GM19395 (cell line): ENCODE measurements at regions not wholly inside any gene's neighbourhood (a gene's known extent, or its start where the extent isn't known, plus 50 kb on each side); places are given as distances from the start of the nearest gene placed in this dataset.

Experiments used
- ATAC-seq: cut with Tn5 transposase; IDR thresholded peaks from one replicate; pipeline ENCODE4 v1.9.1; 2021; ENCODE audit warnings: mild to moderate bottlenecking, moderate library complexity; ENCODE audit not compliant: unreplicated experiment

DNA sequence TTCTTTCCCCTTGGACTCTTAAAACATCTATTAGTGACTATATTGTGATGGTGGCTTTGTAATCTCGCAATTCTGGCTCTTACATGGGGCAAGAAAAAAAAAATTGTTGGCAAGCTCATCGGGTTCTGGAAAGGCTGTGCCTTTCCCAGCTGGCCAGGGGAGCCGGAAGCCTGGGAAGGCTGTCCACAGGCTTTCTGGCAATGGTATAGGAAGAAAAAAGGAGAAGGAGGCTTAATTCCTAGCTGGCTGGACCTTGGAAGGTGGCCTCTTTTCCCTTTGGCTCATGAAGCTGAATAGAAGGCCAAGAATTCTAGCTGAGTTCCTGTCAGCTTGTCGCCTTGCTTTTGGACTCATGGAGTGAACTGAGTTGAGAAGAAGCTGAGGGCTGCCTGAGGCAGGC lies 243.5 kb upstream of the SEMA6D start:
- no peak for ATAC-seq

DNA sequence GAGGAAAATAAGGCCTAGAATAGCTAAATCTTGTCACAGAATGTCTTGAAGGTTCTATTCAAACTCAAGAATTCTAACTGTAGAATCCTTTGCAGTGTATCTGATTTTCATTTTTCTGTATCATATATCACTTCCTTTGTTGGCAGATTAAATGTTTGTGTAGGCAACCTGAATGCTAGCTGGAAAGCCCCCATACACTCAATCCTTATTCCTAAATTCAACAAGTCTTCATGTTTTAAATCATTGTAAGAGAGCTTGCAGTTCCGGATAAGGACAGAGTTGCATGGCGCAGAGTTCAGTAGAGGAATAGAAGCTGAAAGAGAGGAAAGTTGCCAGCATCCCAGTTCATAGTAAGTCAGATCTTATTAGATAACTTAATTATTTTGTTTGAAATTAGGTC lies 242.0 kb upstream of the SEMA6D start:
- ATAC-seq: no peak

DNA sequence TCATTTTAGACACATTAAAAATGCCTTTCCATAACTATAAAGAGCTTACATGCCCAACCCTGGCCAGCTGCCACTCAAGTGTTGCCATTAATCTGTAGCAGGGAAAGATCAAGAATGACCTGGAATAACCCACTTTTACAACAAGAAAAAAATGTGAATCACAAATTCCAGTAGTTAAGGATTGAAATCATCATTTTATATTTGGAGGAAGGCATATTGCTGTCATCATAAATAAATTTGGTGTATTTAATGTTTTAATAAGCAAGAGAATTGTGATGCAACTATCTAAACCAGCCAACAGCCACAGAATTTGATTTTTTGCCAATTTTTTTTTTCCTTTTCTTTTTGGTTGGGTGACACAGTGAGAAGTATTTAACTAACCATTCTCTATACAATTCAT lies 240.0 kb upstream of the SEMA6D start:
- no peak for ATAC-seq

DNA sequence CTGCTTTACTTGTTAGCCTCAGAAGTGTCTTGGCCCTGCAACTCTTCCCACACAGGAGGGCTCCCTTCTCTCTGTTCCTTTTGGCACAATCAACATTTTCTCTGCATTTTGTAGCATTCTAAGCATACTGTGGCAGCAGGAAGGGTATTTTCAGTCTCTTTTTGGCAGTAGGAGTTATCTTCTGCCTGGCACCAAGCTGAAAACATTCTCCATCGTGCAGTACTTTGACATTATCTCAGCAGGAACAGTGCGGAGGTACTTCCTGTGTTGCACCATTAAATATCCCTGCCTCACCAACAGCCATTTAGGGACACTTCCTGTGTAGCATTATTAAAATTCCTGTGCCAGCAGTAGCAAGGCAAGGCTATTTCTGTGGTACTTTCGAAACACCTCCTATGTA lies 233.2 kb upstream of the SEMA6D start:
- ATAC-seq: no peak

DNA sequence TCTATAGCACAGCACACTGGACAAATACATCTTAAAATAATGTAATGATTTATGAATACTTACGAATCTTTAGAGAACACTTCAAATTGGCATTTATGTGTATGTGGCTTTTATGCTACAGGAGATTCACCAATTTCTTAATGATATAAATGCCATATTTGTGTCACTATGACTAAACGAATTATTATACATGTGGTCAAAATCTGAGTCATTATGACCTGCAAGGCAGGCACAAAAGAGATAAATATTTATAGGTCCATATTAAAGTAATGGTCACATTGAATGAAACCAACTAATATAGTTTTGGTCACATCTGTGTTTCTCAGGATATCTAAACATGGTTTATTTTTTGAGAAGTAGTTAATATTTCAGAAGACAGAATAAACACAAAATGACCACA lies 232.3 kb upstream of the SEMA6D start:
- no peak for ATAC-seq

DNA sequence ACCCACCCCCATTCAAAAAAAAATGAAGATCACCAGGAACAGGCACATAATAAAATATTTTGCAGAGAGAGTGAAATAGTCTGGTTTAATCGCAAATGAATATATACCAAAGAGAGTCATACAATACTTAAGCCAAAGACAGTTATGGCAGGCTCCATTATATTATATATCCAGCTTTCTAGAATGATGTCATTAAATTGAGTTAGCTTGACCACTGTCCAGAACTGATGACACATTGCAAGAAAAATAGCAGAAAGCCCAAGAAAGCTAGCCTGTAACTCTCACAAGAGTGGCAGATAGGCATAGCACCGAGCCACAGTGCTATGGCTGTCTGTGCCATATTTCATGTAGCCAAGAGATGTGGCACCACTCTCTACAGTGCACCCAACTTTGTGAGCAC lies 231.9 kb upstream of the SEMA6D start:
- ATAC-seq: no peak

DNA sequence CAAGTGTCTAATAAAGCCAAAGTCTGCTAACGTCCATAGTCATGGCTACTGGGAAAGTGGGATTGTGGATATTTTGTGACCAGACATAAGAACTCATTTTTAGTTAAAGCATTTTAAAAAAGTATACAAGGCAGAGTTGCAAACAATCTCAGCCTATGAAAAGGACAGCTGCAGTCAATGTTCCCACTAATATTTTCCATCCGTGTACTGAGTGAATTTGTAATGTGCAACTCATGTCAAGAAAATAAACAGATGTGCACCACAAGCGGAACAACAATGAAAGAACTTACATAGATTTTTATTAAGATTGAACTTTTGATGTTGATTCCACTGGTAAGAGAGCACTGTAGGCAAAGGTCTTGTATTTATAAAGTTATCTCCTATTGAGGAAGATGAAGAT lies 231.3 kb upstream of the SEMA6D start:
- ATAC-seq: no peak

DNA sequence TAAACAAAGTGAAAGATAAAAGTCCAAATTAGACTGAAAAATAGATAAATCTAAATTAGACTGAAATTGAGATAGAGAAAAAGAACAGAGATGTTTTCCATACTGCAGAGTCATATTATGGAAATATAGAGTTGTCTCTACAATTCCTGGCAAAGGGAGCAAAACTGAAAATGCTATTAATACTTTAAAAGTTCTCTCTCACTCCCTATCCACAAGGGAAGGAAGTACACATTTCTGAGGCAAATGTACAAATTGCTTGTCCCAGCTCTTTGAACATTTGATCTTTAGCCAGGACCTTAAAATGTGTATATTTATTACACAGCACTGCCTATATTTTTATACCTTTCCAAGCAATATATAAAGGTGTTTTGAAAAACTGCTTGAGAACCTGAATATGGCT lies 225.1 kb upstream of the SEMA6D start:
- no peak for ATAC-seq

DNA sequence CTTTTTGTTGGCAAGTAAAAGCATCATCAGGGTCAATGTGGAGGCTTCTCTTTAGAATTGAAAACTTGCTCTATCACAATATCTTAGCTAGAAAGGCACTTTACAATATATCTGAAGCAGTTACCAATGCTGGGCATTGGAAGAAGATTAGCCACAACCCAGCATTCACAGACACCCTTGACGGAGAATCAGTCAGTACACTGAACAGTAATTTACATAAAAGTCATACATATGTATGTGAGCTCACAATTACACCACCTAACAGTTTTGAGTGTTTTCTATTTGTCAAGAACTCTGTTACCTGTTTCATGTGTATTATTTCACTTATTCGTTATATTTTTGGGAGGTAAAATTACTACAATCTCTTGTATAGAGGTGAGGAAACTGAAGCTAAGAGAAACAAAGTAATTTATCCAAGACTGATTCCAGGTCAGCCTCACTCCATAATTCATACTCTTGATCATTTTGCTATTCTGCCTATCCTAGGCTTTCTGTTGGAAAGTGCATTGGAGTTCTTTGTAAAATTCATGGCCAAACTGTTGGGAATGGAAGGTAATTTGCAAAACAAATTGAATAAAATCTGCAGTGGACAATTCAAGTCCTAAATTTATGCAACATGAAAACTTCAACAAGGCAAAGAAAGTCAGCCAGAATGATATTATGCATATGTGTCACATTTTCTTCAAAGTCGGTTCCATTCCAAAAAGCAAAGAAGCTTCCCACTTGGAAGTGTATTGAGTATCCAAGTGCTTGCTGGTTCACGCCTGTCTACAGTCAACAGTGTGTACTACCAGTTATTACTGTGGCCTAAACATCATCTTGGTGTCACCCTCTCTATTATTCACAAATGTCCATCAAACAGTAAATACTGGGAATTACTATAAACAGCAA lies 223.7 kb upstream of the SEMA6D start:
- no peak for ATAC-seq

DNA sequence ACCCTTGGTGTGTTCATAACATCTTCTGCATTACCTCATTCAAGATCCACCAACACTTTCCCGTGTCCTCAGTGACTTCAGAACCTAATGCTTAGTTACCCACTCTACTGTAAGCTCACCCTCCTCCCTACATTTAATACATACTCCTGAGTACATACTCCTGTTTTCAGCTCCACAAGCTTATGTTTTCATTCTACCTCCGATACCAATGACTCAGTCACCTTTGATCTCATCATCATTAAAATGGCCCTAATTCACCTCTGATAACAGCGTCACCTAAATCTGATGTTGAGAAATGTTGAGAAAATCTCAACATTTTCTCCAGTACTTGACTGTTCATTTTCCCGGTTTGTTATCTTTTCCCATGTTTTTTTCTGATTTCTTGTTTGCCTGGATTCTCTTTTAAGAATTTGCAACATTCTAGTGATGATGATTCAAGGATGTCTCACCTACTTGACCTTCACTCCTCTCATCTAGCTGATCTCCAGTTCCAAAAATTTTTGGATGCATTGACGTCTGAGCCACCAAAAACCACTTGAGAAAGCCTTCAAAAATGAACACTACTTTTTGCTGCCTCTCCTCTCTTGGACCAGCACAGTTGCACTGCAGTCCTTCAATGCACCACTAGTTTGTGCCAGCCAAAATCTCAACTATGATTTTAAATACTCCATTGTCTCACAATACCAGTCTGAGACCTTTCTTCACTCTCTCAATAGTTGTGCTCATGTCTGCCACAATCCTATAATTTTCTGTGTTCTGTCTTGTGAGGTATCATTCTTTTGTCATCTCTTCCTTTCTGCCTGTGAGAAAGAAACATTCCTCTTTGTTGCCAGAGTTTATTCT lies 220.7 kb upstream of the SEMA6D start:
- no peak for ATAC-seq

DNA sequence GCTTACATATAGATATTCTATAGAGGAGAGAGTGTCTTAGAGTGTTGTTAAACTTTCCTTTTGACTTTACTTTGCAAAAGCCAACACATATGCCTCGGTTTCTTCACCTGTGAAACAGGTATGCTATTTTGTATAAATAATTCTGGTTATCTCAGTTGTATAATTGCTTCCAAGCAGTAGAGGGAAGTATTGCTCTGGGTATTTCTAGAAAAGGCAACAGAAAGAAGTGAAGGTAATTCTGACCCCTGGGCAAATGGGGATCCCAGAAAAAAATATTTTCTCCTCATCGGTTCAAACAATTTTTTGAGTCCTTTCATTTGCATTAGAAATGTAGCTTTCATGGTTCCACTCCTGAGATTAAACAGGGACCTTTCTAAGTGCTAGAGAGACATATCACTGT lies 216.5 kb upstream of the SEMA6D start:
- ATAC-seq: no peak

DNA sequence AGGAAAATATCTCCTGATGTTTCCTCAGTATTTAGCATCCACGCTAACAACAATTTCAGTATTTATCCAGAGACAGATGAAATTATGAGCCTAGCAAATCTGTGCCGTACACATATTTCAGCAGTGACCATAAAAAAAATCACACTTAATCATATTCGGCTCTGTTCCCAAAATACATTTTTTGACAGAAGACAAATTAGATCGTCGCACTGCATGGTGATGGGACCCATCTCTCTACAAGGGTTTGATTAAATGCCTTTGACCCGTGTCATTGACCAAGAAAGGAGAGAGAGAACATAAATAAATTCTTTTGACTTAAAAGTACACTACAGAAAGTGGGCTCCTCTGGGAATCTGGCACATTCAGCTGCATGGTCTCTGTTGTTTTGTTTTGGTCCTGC lies 215.3 kb upstream of the SEMA6D start:
- ATAC-seq: no peak

DNA sequence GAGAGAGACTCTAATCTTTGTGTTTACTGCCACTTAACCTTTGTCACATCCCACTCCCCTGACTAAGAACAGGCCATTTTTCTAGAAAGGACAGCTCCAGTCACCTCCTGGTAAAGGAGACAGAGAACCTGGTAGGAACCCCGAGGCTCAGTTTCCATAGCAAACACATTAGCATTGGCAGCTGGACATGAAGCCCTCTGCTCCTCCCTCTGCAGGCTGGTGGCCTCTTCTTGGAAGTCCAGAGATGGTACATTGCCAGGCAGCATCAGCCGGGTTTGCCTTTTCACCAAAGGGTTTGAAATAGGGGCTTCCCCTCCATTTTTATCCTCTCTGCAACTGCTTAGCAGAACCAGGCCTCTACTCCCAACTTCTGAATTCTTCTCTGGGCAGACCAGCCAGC lies 213.4 kb upstream of the SEMA6D start:
- ATAC-seq: no peak

DNA sequence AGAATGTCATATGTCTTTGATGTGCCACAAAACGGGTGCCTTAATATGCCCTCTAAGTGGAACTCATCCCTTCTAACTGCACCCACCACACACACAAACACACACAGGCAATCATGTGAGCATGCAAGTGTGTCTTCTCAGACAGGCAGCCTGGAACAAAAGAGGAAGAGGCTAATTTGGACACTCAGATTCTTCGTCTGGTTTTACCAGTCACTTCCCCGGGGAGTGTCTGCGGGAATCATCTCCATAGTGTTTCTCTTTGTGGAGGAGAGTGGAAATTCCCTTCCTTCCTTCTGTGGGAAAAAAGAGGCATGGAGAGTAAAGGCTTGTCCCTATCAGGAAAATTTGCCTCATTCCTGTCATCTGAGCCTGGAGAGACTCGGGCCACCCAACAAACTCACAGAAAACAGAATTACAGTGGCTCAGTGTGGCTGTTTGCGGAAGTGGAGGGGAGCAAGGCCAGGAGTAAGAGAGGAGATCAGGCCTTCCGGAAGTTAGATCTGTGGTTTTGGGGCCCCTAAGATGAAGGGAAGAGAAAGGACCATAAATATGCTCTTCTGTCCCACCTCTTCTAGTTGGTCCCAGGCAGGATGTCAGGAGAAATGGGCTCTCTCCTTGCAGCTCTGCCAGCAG lies 212.6 kb upstream of the SEMA6D start:
- ATAC-seq: no peak

DNA sequence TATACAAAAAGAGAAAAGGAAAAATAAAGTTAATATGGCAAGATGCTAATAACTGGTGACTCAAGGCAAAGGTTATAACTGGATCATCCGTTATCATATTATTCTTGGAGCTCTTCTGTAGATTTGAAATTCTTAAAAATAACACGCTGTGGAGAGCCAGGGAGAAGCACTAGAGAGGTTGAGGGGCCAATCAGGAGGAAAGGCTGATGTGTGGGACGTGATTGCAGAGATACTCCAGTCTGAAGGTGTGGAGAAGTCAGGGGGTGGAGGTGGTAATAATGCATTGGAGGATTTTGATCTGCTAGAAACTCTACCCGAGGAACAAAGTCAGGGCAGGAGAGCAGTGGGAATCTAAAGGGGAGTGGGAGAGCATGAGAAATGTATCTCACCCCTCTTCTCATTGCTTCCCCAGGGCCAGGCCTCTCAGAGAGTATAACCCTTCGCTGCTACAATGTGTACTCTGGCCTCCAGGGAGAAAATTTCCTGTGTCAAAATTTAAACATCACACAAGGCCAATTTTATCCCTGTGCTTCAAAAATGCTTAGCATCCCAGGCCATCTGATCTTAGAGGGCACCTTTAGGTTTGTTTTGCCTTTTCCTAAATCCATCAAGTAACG lies 211.5 kb upstream of the SEMA6D start:
- no peak for ATAC-seq

DNA sequence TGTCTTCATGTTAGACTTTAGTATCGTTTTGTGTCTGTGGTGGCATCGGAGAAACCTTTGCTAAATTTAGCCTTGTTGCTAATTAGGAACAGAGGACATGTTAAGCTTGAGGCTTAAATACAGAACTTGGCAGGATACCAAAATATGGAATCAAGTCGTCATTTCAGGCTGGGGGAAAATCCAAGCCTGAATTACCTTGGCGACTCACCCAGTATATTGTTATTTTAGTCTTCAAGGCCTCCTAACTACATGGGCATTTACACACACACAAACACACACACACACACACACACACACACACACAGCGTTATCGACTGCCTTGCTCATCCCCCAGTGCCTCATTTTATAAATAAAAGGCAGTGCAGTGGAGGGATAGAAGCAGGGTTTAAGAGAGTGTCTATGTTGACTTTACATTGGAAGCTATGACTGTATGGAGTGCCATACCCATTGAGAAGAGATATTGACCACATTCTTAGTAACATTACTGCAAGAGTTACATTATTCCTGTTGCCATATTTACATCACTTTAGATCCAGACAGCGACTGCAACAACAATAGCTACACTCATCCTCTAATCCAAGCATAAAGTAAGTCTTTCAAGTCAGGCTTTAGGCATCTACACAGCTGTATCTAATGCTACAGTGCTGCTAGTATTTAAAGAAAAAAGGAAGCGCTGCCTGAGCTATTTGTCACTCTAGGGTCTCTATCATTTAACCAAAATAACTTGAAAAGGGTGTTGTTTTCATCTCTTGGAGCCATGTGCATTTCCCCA lies 210.8 kb upstream of the SEMA6D start:
- no peak for ATAC-seq

DNA sequence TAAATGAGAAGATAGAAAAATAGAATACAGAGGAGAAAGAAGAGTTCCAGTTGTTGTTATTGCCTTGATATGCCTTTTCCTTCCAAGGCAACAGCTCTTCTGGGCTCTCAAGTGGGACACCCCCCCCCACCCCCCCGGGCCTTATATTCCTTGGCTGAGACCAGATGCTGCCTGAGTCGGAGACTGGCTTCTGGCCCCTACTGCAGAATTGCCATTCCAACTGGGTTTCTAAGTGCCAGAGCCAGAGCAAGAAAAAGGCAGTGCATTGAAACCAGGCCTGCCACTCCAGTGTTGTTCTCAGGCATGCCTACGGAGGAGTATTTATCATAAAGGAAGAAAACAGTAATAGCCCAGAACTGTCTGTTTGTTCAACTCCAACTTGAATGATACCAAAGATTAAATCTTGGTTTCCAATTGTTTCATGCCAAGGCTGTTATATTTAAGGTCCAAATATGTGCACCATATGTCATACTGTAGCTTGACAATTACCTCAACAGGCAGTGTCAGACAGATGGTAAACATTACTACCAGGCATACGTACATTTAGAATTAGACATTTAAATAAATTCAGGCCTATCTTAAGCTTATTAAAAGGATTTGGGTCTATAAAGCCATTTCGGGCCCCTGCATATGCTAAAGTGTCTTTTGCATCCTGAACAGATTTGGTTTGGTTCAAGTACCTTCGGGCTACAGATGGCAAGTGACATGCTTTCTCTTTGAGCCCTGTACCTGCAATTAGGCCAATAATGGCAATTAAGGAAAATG lies 209.9 kb upstream of the SEMA6D start:
- no peak for ATAC-seq

DNA sequence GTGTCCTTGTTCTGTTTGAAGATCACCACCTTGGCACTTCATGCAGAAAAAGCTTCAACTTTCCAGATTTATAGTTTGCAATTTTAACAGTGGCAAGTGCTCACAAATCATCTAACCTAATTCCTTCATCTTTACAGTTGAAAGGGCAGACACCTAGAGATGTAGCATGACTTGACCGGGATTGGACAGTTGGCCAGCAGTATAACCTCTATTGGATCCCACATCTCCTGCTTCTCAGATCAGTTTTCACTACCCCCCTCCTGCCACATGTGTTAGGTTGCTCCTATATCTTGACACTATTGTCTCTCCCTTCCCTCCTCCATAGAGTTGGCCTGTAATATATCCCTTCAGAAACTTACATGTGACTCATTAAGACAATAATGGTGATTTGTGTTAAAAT lies 206.0 kb upstream of the SEMA6D start:
- ATAC-seq: no peak

DNA sequence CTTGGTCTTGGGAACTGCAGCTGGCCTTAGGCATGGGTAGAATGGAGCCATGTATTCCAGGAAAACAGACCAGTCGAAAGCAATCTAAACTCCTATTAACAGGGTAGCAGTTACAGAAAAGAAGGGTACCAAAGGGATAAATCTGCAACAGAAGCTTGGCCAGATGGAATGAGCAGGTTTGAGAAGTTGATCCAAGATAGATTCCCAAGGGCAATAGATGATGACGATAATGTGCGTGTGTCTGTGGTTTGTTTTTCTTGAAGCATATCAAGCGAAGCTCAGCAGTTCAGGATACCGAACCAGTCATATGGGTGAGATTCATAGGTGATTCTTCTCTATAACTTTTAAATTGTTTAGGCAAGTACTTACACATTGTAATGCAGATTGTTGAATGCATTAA lies 203.8 kb upstream of the SEMA6D start:
- no peak for ATAC-seq

DNA sequence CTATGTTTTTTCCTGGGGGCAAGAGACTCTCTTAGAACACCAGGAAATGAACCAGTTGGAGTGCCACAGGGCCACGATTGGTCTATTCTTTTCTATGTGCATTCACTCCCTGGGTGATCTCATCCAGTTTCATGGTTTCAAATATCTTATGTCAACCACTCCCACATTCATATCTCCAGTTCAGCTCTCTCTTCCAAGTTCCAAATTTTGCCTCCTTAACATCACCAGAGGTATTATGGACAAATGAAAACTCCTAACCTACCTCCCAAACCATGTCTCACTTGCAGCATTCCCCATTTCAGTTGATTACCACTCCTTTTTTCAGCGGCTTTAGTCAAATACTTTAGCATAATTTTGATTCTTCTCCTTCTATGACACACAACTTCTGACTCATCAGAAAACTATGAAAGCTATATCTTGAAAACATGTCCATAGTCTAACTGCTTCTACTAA lies 203.1 kb upstream of the SEMA6D start:
- no peak for ATAC-seq
